H1 (cell line): ENCODE measurements at regions not wholly inside any gene's neighbourhood (a gene's known extent, or its start where the extent isn't known, plus 50 kb on each side); places are given as distances from the start of the nearest gene placed in this dataset.

Experiments used
- CTCF ChIA-PET: fragments of 300-600 bp; sonication (Branson Sonifier 250); formaldehyde crosslinking; loops from one replicate; lab custom pipeline; 2021; ENCODE audit not compliant: partially characterized antibody; lab: Charles Lee
- POLR2A ChIA-PET: fragments of 300-600 bp; sonication (Branson Sonifier 250); formaldehyde crosslinking; loops from one replicate; lab custom pipeline; 2021; ENCODE audit warnings: inconsistent platforms; ENCODE audit not compliant: partially characterized antibody; lab: Charles Lee
- DNase-seq, 2 experiments: peaks; one replicate each; pipeline versions ENCODE4 v3.0.0 to v3.0.0-alpha.2; 2010 to 2022; ENCODE audit warnings: low spot score in 2 of 2, low read depth in 1 of 2, mixed read lengths in 1 of 2
- FAIRE-seq: peaks from 2 replicates; lab custom pipeline; 2011; peaks lifted over from hg19 to GRCh38; lab: Jason Lieb, UNC
- H2AFZ ChIP-seq: 2 replicates; pipeline ENCODE4 v1.8.1; 2012; ENCODE audit warnings: low read length, inconsistent platforms
- H2AK5ac ChIP-seq: 2 replicates; pipeline ENCODE4 v1.6.1; 2013; ENCODE audit warnings: low read depth, low read length
- H2BK120ac ChIP-seq: replicated peaks from 2 replicates; pipeline ENCODE3; 2013; ENCODE audit warnings: low read depth, low read length, inconsistent platforms
- H2BK12ac ChIP-seq: 2 replicates; pipeline ENCODE4 v1.6.1; 2013; ENCODE audit warnings: low read depth, low read length
- H2BK15ac ChIP-seq: 2 replicates; pipeline ENCODE4 v1.6.1; 2013; ENCODE audit warnings: low read length
- H2BK20ac ChIP-seq: 2 replicates; pipeline ENCODE4 v1.6.1; 2013; ENCODE audit warnings: low read length
- H2BK5ac ChIP-seq: 2 replicates; pipeline ENCODE4 v1.6.1; 2013; ENCODE audit warnings: low read depth, low read length
- H3K14ac ChIP-seq: 2 replicates; pipeline ENCODE4 v1.6.1; 2013; ENCODE audit warnings: inconsistent platforms; ENCODE audit not compliant: insufficient read length
- H3K18ac ChIP-seq: 2 replicates; pipeline ENCODE4 v1.6.1; 2013; ENCODE audit warnings: low read length; ENCODE audit errors: extremely low read depth
- H3K23ac ChIP-seq: 2 replicates; pipeline ENCODE4 v1.6.1; 2013; ENCODE audit warnings: inconsistent platforms; ENCODE audit not compliant: insufficient read length
- H3K23me2 ChIP-seq: 2 replicates; pipeline ENCODE4 v1.6.1; 2013; ENCODE audit warnings: low read depth, low read length
- H3K27ac ChIP-seq: 2 replicates; pipeline ENCODE4 v1.6.1; 2011; ENCODE audit warnings: low read depth, low read length, inconsistent platforms
- H3K27me3 ChIP-seq, 4 experiments: replicated peaks in 1 of 4; 1 replicate in 1 of 4; 2 replicates in 3 of 4; pipeline versions ENCODE4 v1.6.1 to v1.8.1; 2011 to 2013; ENCODE audit warnings: low read length in 3 of 4, mild to moderate bottlenecking in 3 of 4, inconsistent platforms in 2 of 4, mixed read lengths in 2 of 4, moderate library complexity in 1 of 4; ENCODE audit not compliant: control insufficient read depth in 3 of 4, insufficient read depth in 3 of 4; ENCODE audit errors: extremely low read depth in 1 of 4
- H3K36me3 ChIP-seq, 4 experiments: 2 replicates each; pipeline versions ENCODE4 v1.6.1 to v1.8.1; 2011 to 2013; ENCODE audit warnings: mild to moderate bottlenecking in 4 of 4, low read length in 3 of 4, moderate library complexity in 2 of 4, control low read depth in 1 of 4, inconsistent platforms in 1 of 4; ENCODE audit not compliant: insufficient read depth in 4 of 4, control insufficient read depth in 2 of 4
- H3K4ac ChIP-seq: replicated peaks from 2 replicates; pipeline ENCODE3; 2013; ENCODE audit warnings: low read length, low read depth, mixed read lengths, inconsistent platforms; ENCODE audit not compliant: insufficient read length
- H3K4me1 ChIP-seq, 4 experiments: replicated peaks in 1 of 4; 1 replicate in 1 of 4; 2 replicates in 3 of 4; pipeline versions ENCODE4 v1.6.1 to v1.8.1; 2011 to 2013; ENCODE audit warnings: low read length in 3 of 4, inconsistent platforms in 2 of 4, mixed read lengths in 1 of 4; ENCODE audit not compliant: insufficient read depth in 4 of 4, control insufficient read depth in 3 of 4
- H3K4me2 ChIP-seq, 2 experiments: 2 replicates each; pipeline versions ENCODE4 v1.6.1 to v1.8.1; 2011 to 2013; ENCODE audit warnings: low read depth in 2 of 2, low read length in 2 of 2, control low read depth in 1 of 2, inconsistent platforms in 1 of 2, mild to moderate bottlenecking in 1 of 2; ENCODE audit not compliant: insufficient read depth in 1 of 2
- H3K4me3 ChIP-seq, 4 experiments: fragments of 200-600, 300-600 bp in 1 of 4; sonication (generic), shearing (Covaris generic), sonication (Bioruptor Twin) in 1 of 4; 2 replicates each; pipeline versions ENCODE4 v1.5.1 to v1.8.1; 2011 to 2016; ENCODE audit warnings: low read length in 4 of 4, low read depth in 3 of 4, control low read depth in 2 of 4, inconsistent platforms in 2 of 4, mild to moderate bottlenecking in 2 of 4, mixed read lengths in 1 of 4, moderate library complexity in 1 of 4; ENCODE audit not compliant: insufficient read depth in 2 of 4; ENCODE audit errors: extremely low read depth in 1 of 4
- H3K56ac ChIP-seq: replicated peaks from 2 replicates; pipeline ENCODE3; 2013; ENCODE audit warnings: low read depth, mild to moderate bottlenecking, mixed read lengths, low read length, inconsistent platforms; ENCODE audit not compliant: insufficient read length
- H3K79me1 ChIP-seq: 2 replicates; pipeline ENCODE4 v1.6.1; 2013; ENCODE audit warnings: low read depth, low read length, control low read depth
- H3K79me2 ChIP-seq, 2 experiments: 2 replicates each; pipeline versions ENCODE4 v1.6.1 to v1.8.1; 2012 to 2013; ENCODE audit warnings: low read length in 2 of 2, mild to moderate bottlenecking in 2 of 2, inconsistent platforms in 1 of 2; ENCODE audit not compliant: insufficient read depth in 2 of 2, control insufficient read depth in 1 of 2
- H3K9ac ChIP-seq, 4 experiments: replicated peaks in 1 of 4; 1 replicate in 1 of 4; 2 replicates in 3 of 4; pipeline versions ENCODE4 v1.6.1 to v1.8.1; 2011 to 2013; ENCODE audit warnings: low read depth in 3 of 4, low read length in 3 of 4, control low read depth in 2 of 4, mild to moderate bottlenecking in 2 of 4, moderate library complexity in 2 of 4, inconsistent platforms in 1 of 4; ENCODE audit errors: extremely low read depth in 1 of 4
- H3K9me3 ChIP-seq, 2 experiments: 2 replicates each; pipeline versions ENCODE4 v1.6.1 to v1.8.1; 2012 to 2013; ENCODE audit warnings: mild to moderate bottlenecking in 2 of 2, moderate library complexity in 2 of 2, control low read depth in 1 of 2, inconsistent platforms in 1 of 2, low read depth in 1 of 2, low read length in 1 of 2, mixed read lengths in 1 of 2; ENCODE audit not compliant: insufficient read depth in 2 of 2
- H4K20me1 ChIP-seq, 2 experiments: replicated peaks in 1 of 2; 2 replicates each; pipeline versions ENCODE3 to v1.8.1; 2011 to 2013; ENCODE audit warnings: inconsistent platforms in 2 of 2, low read length in 2 of 2, mild to moderate bottlenecking in 1 of 2; ENCODE audit not compliant: insufficient read depth in 2 of 2, control insufficient read depth in 1 of 2
- H4K5ac ChIP-seq: 2 replicates; pipeline ENCODE4 v1.6.1; 2013; ENCODE audit warnings: low read length, low read depth, mixed read lengths, inconsistent platforms; ENCODE audit not compliant: insufficient read length
- H4K8ac ChIP-seq: 2 replicates; pipeline ENCODE4 v1.8.0; 2013; ENCODE audit warnings: mild to moderate bottlenecking, moderate library complexity, low read length, inconsistent platforms; ENCODE audit not compliant: insufficient read depth; ENCODE audit errors: extremely low read depth
- H4K91ac ChIP-seq: replicated peaks from 2 replicates; pipeline ENCODE3; 2013; ENCODE audit warnings: low read length, mixed read lengths, inconsistent platforms; ENCODE audit not compliant: insufficient read length
- BRCA1 ChIP-seq: IDR thresholded peaks from 2 replicates; pipeline ENCODE4 v1.6.1; 2012; ENCODE audit warnings: low read depth, low read length, improper control_type of control experiment
- CHD2 ChIP-seq: IDR thresholded peaks from 2 replicates; pipeline ENCODE4 v1.6.1; 2012; ENCODE audit warnings: low read length, improper control_type of control experiment
- CREB1 ChIP-seq: IDR thresholded peaks from 2 replicates; pipeline ENCODE4 v1.6.1; 2012; ENCODE audit warnings: inconsistent platforms
- E2F6 ChIP-seq: IDR thresholded peaks from 2 replicates; pipeline ENCODE4 v1.6.1; 2012; ENCODE audit warnings: inconsistent platforms
- GTF2F1 ChIP-seq: IDR thresholded peaks from 2 replicates; pipeline ENCODE4 v1.6.1; 2012; ENCODE audit warnings: low read depth, low read length, improper control_type of control experiment, borderline replicate concordance
- JUND ChIP-seq: IDR thresholded peaks from 2 replicates; pipeline ENCODE4 v1.6.1; 2011; ENCODE audit warnings: mild to moderate bottlenecking, improper control_type of control experiment, low read length
- KDM1A ChIP-seq: fragments of 200-600, 300-600 bp; sonication (generic); IDR thresholded peaks from 2 replicates; pipeline ENCODE4 v1.7.1; 2016; ENCODE audit warnings: mild to moderate bottlenecking, low read length, borderline replicate concordance
- RBBP5 ChIP-seq: IDR thresholded peaks from 2 replicates; pipeline ENCODE4 v1.7.1; 2012; ENCODE audit warnings: low read depth, mild to moderate bottlenecking, inconsistent platforms, low read length, moderate library complexity, borderline replicate concordance
- SAP30 ChIP-seq: fragments of 300-600 bp; sonication (generic); IDR thresholded peaks from 2 replicates; pipeline ENCODE4 v1.7.1; 2012; ENCODE audit warnings: low read length, moderate library complexity, mild to moderate bottlenecking, inconsistent platforms; ENCODE audit not compliant: insufficient read depth, insufficient replicate concordance
- SP1 ChIP-seq: IDR thresholded peaks from 2 replicates; pipeline ENCODE4 v1.6.1; 2011; ENCODE audit warnings: low read depth, low read length
- SRF ChIP-seq: IDR thresholded peaks from 2 replicates; pipeline ENCODE4 v1.6.1; 2011; ENCODE audit warnings: mild to moderate bottlenecking, low read depth, low read length, moderate library complexity
- TAF1 ChIP-seq: IDR thresholded peaks from 2 replicates; pipeline ENCODE4 v1.6.1; 2011; ENCODE audit warnings: mild to moderate bottlenecking, low read depth, low read length
- TBP ChIP-seq: IDR thresholded peaks from 2 replicates; pipeline ENCODE4 v1.6.1; 2011; ENCODE audit warnings: low read depth, low read length, improper control_type of control experiment
- USF2 ChIP-seq: IDR thresholded peaks from 2 replicates; pipeline ENCODE4 v1.6.1; 2011; ENCODE audit warnings: low read length, improper control_type of control experiment
- WGBS, 2 experiments: shearing (Covaris generic) in 1 of 2; methylation state at CpG; one replicate each; pipeline versions ENCODE4 v1.1.6 to v1.1.7; 2013 to 2015; ENCODE audit warnings: low lambda C conversion rate in 2 of 2, mixed read lengths in 2 of 2, inconsistent platforms in 1 of 2, low coverage in 1 of 2, missing lambda C conversion rate in 1 of 2; ENCODE audit not compliant: insufficient replicate concordance in 2 of 2, insufficient coverage in 1 of 2, insufficient read length in 1 of 2; ENCODE audit errors: extremely low coverage in 1 of 2, missing lambda C conversion rate in 1 of 2; 5-methylcytosine and 5-hydroxymethylcytosine counted together

- no peak overlapping the region for H2BK20ac ChIP-seq
- H2AFZ ChIP-seq = 0 out of 2 replicates have a peak overlapping the region, but pooled peaks have one; percentile 45
- no peak overlapping the region for H4K8ac ChIP-seq
- ChIA-PET POLR2A (no interaction called here), CTCF (no interaction called here)
- WGBS, 2 experiments = 93% methylated on average over 4 of the region's 4 CpGs; no CpG with 5 or more reads in 1 of the 2 experiments
- H3K27me3 ChIP-seq = no peaks in the 10 kb centered on the region
- no peaks in the 10 kb centered on the region for H4K20me1 ChIP-seq
- no peak overlapping the region for H2BK120ac ChIP-seq
- H3K18ac ChIP-seq = no peak overlapping the region
- H3K9ac ChIP-seq = no peak overlapping the region; a peak in 1 of 7 replicates
- no peaks in the 10 kb centered on the region; a peak in 1 of 7 replicates for H3K4me1 ChIP-seq
- no peak for FAIRE-seq
- no peak for DNase-seq
- no peak overlapping the region for H4K91ac ChIP-seq
- no peak overlapping the region for H3K23ac ChIP-seq
- H3K27ac ChIP-seq = no peak overlapping the region
- no peaks in the 10 kb centered on the region for H3K23me2 ChIP-seq
- H3K56ac ChIP-seq = no peak overlapping the region
- H2BK5ac ChIP-seq = no peak overlapping the region
- no peak overlapping the region for H3K4me2 ChIP-seq
- H3K14ac ChIP-seq = no peak overlapping the region
- H3K79me1 ChIP-seq = no peaks in the 10 kb centered on the region
- no peaks in the 10 kb centered on the region for H3K9me3 ChIP-seq
- no peaks in the 10 kb centered on the region for H3K36me3 ChIP-seq
- no peak overlapping the region for H4K5ac ChIP-seq
- H3K79me2 ChIP-seq = no peaks in the 10 kb centered on the region
- H3K4ac ChIP-seq = no peak overlapping the region
- no peak overlapping the region for H2BK12ac ChIP-seq
- H3K4me3 ChIP-seq = no peak overlapping the region
- no peak overlapping the region for H2AK5ac ChIP-seq
- H2BK15ac ChIP-seq = no peak overlapping the region
- TF ChIP-seq E2F6 (no peak), GTF2F1 (no peak), BRCA1 (no peak), RBBP5 (no peak), USF2 (no peak), CHD2 (no peak), CREB1 (no peak), TBP (no peak), SP1 (no peak), JUND (no peak), SAP30 (no peak), SRF (no peak), TAF1 (no peak), KDM1A (no peak)
Observed at GRCh38 chr6:93968126-93968525, 548.8 kb upstream of the EPHA7 start.
